ENCODE measurements at regions not wholly inside any gene's neighbourhood (a gene's known extent, or its start where the extent isn't known, plus 50 kb on each side); places are given as distances from the start of the nearest gene placed in this dataset.

GRCh38 chr22:47476231-47476630 is 713.8 kb downstream of the TBC1D22A start:
- no peak for TF ChIP-seq POLR2A (IDR thresholded peaks at IDR 0.05)
- no peak for TF ChIP-seq CTCF (IDR thresholded peaks at IDR 0.05)

Measured in esophagus squamous epithelium (tissue), 4 donors.